AG04449 (cell line): ENCODE measurements at regions not wholly inside any gene's neighbourhood (a gene's known extent, or its start where the extent isn't known, plus 50 kb on each side); places are given as distances from the start of the nearest gene placed in this dataset.

Experiments
- CTCF ChIA-PET: fragments of 350-600 bp; formaldehyde crosslinking; extraction: SDS; loops from one replicate; lab custom pipeline; 2021; ENCODE audit warnings: antibody characterized with exemption; lab: Yijun Ruan, JAX
- POLR2A ChIA-PET: fragments of 400-600, 350-600 bp; formaldehyde crosslinking; extraction: SDS; loops from one replicate; lab custom pipeline; 2020; ENCODE audit warnings: antibody characterized with exemption, inconsistent platforms; lab: Yijun Ruan, JAX
- DNase-seq: peaks from one replicate; pipeline ENCODE4 v3.0.0-alpha.2; 2010; ENCODE audit warnings: low read depth, low spot score
- H3K4me3 ChIP-seq: 2 replicates; pipeline ENCODE4 v1.5.1; 2011; ENCODE audit warnings: low read depth, mild to moderate bottlenecking, control low read depth, low read length
- TF ChIP-seq, protein P1 (sequence below): IDR thresholded peaks from one replicate; pipeline ENCODE4 v1.5.1; 2011; ENCODE audit warnings: mild to moderate bottlenecking, moderate library complexity, low read length, control low read depth, inconsistent platforms; ENCODE audit not compliant: insufficient read depth; ENCODE audit errors: missing control alignments

DNA sequence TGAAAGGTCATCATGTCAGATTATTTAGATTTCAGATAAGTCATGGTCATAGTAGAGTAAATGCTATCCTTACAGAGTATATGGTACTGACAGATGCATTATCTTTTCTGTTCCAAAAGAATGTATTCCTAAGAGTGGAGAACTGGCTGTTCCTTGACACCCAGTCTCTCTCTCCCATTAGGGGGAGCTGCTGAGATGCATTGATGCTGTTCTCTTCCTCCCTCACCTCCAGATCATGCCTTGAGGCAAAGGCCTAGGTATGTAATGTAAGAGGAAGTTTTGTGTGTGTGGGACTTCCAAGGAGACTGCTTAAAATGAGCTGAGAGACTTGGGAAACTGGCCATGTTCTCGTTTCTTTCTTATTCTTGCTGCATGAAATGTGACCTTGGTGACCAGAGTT lies 979.5 kb upstream of the CELF4 start:
- POLR2A ChIA-PET: no interaction called here
- TF ChIP-seq, protein P1, sequence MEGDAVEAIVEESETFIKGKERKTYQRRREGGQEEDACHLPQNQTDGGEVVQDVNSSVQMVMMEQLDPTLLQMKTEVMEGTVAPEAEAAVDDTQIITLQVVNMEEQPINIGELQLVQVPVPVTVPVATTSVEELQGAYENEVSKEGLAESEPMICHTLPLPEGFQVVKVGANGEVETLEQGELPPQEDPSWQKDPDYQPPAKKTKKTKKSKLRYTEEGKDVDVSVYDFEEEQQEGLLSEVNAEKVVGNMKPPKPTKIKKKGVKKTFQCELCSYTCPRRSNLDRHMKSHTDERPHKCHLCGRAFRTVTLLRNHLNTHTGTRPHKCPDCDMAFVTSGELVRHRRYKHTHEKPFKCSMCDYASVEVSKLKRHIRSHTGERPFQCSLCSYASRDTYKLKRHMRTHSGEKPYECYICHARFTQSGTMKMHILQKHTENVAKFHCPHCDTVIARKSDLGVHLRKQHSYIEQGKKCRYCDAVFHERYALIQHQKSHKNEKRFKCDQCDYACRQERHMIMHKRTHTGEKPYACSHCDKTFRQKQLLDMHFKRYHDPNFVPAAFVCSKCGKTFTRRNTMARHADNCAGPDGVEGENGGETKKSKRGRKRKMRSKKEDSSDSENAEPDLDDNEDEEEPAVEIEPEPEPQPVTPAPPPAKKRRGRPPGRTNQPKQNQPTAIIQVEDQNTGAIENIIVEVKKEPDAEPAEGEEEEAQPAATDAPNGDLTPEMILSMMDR: no peak
- CTCF ChIA-PET: no interaction called here
- DNase-seq: no peak
- no peak overlapping the region for H3K4me3 ChIP-seq

DNA sequence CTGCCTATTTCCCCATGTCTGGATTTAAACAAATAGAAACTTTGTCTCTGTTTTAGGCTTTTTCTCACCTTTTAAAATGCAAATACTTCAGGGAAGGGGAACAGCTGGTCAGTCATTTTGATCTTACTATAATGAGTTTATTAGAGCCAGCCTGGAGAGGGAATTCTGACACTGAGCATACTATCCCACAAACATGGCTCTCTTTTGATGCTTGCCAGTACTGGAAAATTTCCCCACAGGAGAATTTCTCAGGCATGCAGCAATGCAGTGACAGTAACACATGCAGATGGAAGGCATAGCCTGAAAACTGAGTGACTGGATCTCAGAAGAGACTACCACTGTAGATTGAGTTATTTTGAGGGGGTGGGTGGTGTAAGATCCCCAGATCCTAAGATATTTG lies 974.3 kb upstream of the CELF4 start:
- TF ChIP-seq, protein P1: no peak
- no peak for DNase-seq
- POLR2A ChIA-PET: no interaction called here
- H3K4me3 ChIP-seq: no peak overlapping the region
- CTCF ChIA-PET: no interaction called here

DNA sequence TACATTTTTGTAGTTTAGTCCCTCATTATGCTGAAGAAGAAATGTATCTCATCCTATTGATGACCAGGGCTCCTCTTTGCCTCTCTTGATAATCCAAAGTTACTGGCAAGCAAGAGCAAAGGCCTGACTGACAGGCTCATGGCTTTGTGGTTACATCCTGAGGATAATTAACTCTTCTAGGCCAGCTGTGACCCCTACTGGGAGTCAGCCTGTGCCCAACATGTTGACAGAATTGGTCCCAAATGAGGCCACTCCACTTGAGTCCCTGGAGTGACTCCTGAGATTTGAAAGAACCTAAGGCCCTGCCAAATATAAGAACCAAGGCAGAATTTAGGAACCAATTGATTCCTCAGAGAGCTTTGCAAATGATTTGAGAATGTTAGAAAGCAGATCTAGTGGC lies 973.8 kb upstream of the CELF4 start:
- H3K4me3 ChIP-seq: no peak overlapping the region
- TF ChIP-seq, protein P1: no peak
- POLR2A ChIA-PET: no interaction called here
- DNase-seq: no peak
- CTCF ChIA-PET: no interaction called here

DNA sequence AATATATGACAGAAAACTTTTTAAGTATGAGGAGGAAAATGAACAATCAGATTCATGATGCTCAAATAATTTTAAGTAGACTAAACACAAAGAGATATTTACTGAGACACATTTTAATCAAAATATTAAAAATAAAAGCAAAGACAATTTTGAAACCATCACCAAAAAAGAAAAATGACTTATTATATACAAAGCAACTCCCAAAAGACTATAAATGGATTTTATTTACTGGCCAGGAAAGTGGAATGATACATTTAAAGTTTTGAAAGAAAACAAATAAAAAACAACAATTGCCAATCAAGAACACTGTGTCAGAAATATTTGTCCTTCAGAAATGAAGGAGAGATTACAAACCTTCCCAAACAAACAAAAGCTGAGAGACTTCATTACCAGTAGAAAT lies 968.5 kb upstream of the CELF4 start:
- ChIA-PET CTCF (no interaction called here), POLR2A (no interaction called here)
- TF ChIP-seq, protein P1: no peak
- no peak for DNase-seq
- no peak overlapping the region for H3K4me3 ChIP-seq

DNA sequence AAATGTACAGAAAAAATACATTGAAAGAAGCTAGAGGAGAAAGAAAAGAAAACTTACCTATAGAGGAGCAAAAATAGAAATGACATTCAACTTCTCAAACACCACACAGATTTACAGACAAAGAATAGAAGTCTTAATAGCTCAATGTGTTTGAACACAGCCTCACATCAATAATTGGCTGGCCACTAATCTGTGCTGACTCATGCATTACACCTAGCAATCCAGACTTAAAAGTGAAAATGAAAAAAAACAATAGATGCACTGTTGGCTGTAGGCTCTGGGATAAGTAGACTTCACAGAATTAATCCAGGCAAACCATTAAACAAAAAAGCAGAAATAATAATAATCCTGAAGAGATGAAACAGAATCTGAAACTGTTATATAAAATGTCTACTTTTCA lies 961.3 kb upstream of the CELF4 start:
- no peak overlapping the region for H3K4me3 ChIP-seq
- TF ChIP-seq, protein P1: no peak
- ChIA-PET POLR2A (no interaction called here), CTCF (no interaction called here)
- DNase-seq: no peak

DNA sequence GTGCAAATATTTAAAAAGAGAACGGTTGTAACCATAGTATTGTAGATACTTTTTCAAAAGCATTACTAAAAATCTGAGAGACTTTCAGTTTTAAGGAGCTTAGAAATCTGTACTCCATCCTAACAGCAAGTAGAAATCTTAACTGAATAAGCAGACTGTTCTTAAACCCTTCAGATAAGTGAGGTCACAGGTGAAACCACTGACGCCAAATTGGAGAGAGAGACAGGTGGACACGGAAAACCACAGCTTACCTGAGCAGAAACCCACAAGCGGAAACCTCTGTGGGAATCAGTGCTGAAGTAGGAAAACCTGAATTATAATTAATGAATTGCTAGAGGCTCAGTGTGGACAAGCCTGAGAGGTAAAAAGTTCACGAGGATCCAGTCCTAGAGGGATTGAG lies 959.4 kb upstream of the CELF4 start:
- CTCF ChIA-PET: no interaction called here
- DNase-seq: no peak
- POLR2A ChIA-PET: no interaction called here

More for the DNA sequence above, 959.4 kb upstream of the CELF4 start:
- TF ChIP-seq, protein P1: no peak
- H3K4me3 ChIP-seq: no peak overlapping the region
